ENCODE measurements at regions not wholly inside any gene's neighbourhood (a gene's known extent, or its start where the extent isn't known, plus 50 kb on each side); places are given as distances from the start of the nearest gene placed in this dataset.
"Not testable (repeated sequence)": the region's sequence is repeated elsewhere in the genome, so short reads cannot be mapped to it uniquely, and the experiment has no call there.

- no peaks in the 10 kb centered on the region for H3K36me3 ChIP-seq
- no peaks in the 10 kb centered on the region for H3K4me1 ChIP-seq (replicated peaks)
- H3K4me3 ChIP-seq, result no peak overlapping the region
- TF ChIP-seq POLR2A (IDR thresholded peaks at IDR 0.05) (no peak), CTCF (IDR thresholded peaks at IDR 0.05) (no peak)
- H3K9me3 ChIP-seq, result no peaks in the 10 kb centered on the region
- over 99% methylated on average over 4 of the region's 4 CpGs for WGBS
- no peak overlapping the region for H3K27ac ChIP-seq
- no peak for DNase-seq (ENCODE audit: low spot score)
- intact Hi-C loops (cut with DNase I), result no loop called here
- H3K27me3 ChIP-seq (replicated peaks; ENCODE audit: insufficient read depth), result no peaks in the 10 kb centered on the region
Measured at GRCh38 chr3:65130782-65131181, 443.0 kb upstream of the ADAMTS9 start.

- no peak for DNase-seq (ENCODE audit: low spot score)
- no peak for TF ChIP-seq POLR2AphosphoS5 (IDR thresholded peaks at IDR 0.05)
- no peak for TF ChIP-seq POLR2A (IDR thresholded peaks at IDR 0.05)
- Histone ChIP-seq H3K9me3 (no peaks in the 10 kb centered on the region), H3K27ac (no peak overlapping the region), H3K36me3 (no peaks in the 10 kb centered on the region), H3K4me1 (replicated peaks) (no peaks in the 10 kb centered on the region), H3K4me3 (no peak overlapping the region), H3K27me3 (replicated peaks; ENCODE audit: insufficient read depth) (no peaks in the 10 kb centered on the region)
- intact Hi-C loops (cut with DNase I), result no loop called here
- WGBS, result 41% methylated on average over 6 of the region's 6 CpGs
Measured at GRCh38 chr3:65128346-65128745, 440.5 kb upstream of the ADAMTS9 start.

DNA sequence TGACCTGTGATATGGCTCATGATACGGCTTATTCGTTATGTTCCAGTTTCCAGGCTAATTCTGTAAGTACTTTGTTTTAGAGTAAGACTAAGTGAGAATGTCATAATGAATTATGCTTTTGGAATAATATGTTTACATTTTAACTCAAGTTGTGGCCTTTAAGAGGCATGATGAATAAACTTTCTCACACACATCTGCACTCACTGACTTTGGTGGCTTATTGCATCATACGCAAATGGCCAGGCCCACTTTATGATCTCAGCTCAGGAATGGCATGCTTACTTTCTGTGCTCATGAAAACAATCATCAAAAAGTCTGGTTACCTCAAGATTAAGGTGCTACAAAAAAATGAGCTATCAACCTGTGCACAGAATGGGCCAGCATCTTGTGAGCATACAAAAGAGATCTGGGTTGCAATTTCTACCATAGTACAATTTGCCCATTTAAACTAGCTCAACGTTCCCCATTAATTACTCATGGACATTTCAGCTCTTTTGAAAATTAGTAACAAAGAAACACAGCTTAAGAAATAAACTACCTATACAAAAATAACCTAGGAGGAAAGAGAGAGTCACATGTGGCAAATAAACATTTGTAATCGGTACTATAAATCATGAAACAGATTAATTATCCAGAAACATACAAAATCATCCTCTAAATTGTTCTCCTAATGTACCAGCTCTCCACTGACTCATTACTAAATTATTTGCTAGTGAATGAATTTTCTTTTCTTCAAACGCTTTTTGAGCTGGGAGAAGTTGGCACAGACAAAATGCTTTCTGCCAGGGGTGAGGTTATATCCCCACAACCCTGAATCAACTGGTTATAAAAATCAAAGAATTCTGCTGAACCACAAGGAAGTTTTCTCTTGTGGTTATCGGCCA lies 439.0 kb upstream of the ADAMTS9 start:
- H3K27ac ChIP-seq, result no peak overlapping the region
- no peak overlapping the region for H3K4me3 ChIP-seq

GRCh38 chr3:65120156-65120555 lies 432.4 kb upstream of the ADAMTS9 start:
- H3K27ac ChIP-seq; intact Hi-C loops (cut with DNase I); H3K4me1 ChIP-seq (replicated peaks); H3K36me3 ChIP-seq; H3K27me3 ChIP-seq (replicated peaks; ENCODE audit: insufficient read depth); DNase-seq (ENCODE audit: low spot score); H3K9me3 ChIP-seq; H3K4me3 ChIP-seq: not testable (repeated sequence)
- 95% methylated on average over 13 of the region's 13 CpGs for WGBS

More for the DNA sequence above, 439.0 kb upstream of the ADAMTS9 start:
- Histone ChIP-seq H3K36me3 (no peaks in the 10 kb centered on the region), H3K4me1 (replicated peaks) (no peaks in the 10 kb centered on the region), H3K9me3 (no peaks in the 10 kb centered on the region), H3K27me3 (replicated peaks; ENCODE audit: insufficient read depth) (no peaks in the 10 kb centered on the region)
- intact Hi-C loops (cut with DNase I), result no loop called here
- TF ChIP-seq POLR2AphosphoS5 (IDR thresholded peaks at IDR 0.05) (no peak), CTCF (IDR thresholded peaks at IDR 0.05) (no peak), POLR2A (IDR thresholded peaks at IDR 0.05) (no peak)
- no peak for DNase-seq (ENCODE audit: low spot score)
- WGBS, result 42% methylated on average over 7 of the region's 7 CpGs

DNA sequence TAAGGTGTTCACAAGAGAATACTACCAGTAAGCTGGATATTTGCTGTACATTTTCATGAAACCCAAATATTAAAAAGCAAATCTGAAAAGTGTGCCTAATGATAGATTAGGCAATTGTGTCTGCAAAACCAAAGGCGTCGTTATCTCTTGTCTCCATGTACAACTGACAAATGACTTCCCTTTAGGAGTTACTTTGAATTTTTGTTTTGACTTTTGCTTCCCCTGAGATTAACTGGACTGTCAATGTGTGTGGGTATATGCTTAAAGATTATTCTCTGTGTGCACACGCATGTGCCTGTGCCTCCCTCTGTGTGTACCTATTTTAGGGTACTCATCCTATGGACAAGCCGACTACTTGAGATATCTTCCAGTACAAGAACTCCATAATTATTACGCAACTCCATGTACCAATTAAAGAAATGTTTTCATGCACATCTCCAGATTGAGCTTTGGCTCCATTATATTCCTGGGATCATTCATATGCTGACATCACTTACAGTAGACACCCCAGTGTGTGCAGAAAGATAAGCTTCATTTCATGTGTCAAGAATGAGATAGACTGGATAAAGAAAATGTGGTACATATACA lies 431.2 kb upstream of the ADAMTS9 start:
- no peak for DNase-seq (ENCODE audit: low spot score)
- Histone ChIP-seq H3K27me3 (replicated peaks; ENCODE audit: insufficient read depth) (no peaks in the 10 kb centered on the region), H3K27ac (no peak overlapping the region), H3K4me3 (no peak overlapping the region), H3K9me3 (no peaks in the 10 kb centered on the region), H3K36me3 (no peaks in the 10 kb centered on the region), H3K4me1 (replicated peaks) (no peaks in the 10 kb centered on the region)
- no peak for TF ChIP-seq POLR2AphosphoS5 (IDR thresholded peaks at IDR 0.05)
- TF ChIP-seq CTCF (IDR thresholded peaks at IDR 0.05), result no peak
- TF ChIP-seq POLR2A (IDR thresholded peaks at IDR 0.05), result no peak
- intact Hi-C loops (cut with DNase I), result no loop called here
- WGBS, result 96% methylated on average over 5 of the region's 5 CpGs

- Histone ChIP-seq H3K9me3 (no peaks in the 10 kb centered on the region), H3K27ac (no peak overlapping the region), H3K4me3 (no peak overlapping the region), H3K27me3 (replicated peaks; ENCODE audit: insufficient read depth) (no peaks in the 10 kb centered on the region), H3K36me3 (no peaks in the 10 kb centered on the region), H3K4me1 (replicated peaks) (no peaks in the 10 kb centered on the region)
- intact Hi-C loops (cut with DNase I), result no loop called here
- no peak for DNase-seq (ENCODE audit: low spot score)
- no peak for TF ChIP-seq POLR2AphosphoS5 (IDR thresholded peaks at IDR 0.05)
- no peak for TF ChIP-seq CTCF (IDR thresholded peaks at IDR 0.05)
- no peak for TF ChIP-seq POLR2A (IDR thresholded peaks at IDR 0.05)
Measured at GRCh38 chr3:65114041-65114440, 426.2 kb upstream of the ADAMTS9 start.
